H1 (cell line): ENCODE measurements at regions not wholly inside any gene's neighbourhood (a gene's known extent, or its start where the extent isn't known, plus 50 kb on each side); places are given as distances from the start of the nearest gene placed in this dataset.

Experiments
- BRCA1 ChIP-seq: IDR thresholded peaks from 2 replicates; pipeline ENCODE4 v1.6.1; 2012; ENCODE audit warnings: low read depth, low read length, improper control_type of control experiment
- EGR1 ChIP-seq: IDR thresholded peaks from 2 replicates; pipeline ENCODE4 v1.6.1; 2011; ENCODE audit warnings: low read depth, low read length, borderline replicate concordance
- EZH2 ChIP-seq: fragments of 200-600 bp; sonication (generic); IDR thresholded peaks from 2 replicates; pipeline ENCODE4 v1.7.1; 2012; ENCODE audit warnings: low read depth, mild to moderate bottlenecking, moderate library complexity, low read length, inconsistent platforms; ENCODE audit not compliant: severe bottlenecking
- POLR2A ChIP-seq, 2 experiments: IDR thresholded peaks; 1 replicate in 1 of 2; 2 replicates in 1 of 2; pipeline ENCODE4 v1.6.1; 2011; ENCODE audit warnings: low read depth in 2 of 2, low read length in 2 of 2, mild to moderate bottlenecking in 2 of 2; ENCODE audit errors: control extremely low read depth in 1 of 2
- POLR2AphosphoS5 ChIP-seq: IDR thresholded peaks from 2 replicates; pipeline ENCODE4 v1.6.1; 2011; ENCODE audit warnings: low read depth, low read length
- POU5F1 ChIP-seq: IDR thresholded peaks from 2 replicates; pipeline ENCODE4 v1.6.1; 2011; ENCODE audit warnings: low read depth, mild to moderate bottlenecking, low read length, moderate library complexity
- RAD21 ChIP-seq, 2 experiments: IDR thresholded peaks in 1 of 2; conservative IDR thresholded peaks in 1 of 2; 2 replicates each; pipeline ENCODE4 v1.6.1; 2011; ENCODE audit warnings: low read depth in 2 of 2, low read length in 2 of 2, improper control_type of control experiment in 1 of 2, inconsistent platforms in 1 of 2, mild to moderate bottlenecking in 1 of 2, moderate library complexity in 1 of 2
- SIN3A ChIP-seq, 2 experiments: IDR thresholded peaks in 1 of 2; conservative IDR thresholded peaks in 1 of 2; 2 replicates each; pipeline ENCODE4 v1.6.1; 2011 to 2012; ENCODE audit warnings: low read length in 2 of 2, improper control_type of control experiment in 1 of 2, low read depth in 1 of 2, mild to moderate bottlenecking in 1 of 2
- SUZ12 ChIP-seq: fragments of 200-600 bp; sonication (generic); IDR thresholded peaks from 2 replicates; pipeline ENCODE4 v1.6.1; 2012; ENCODE audit warnings: mild to moderate bottlenecking, inconsistent platforms, low read length, moderate library complexity, mixed read lengths
- YY1 ChIP-seq: IDR thresholded peaks from 2 replicates; pipeline ENCODE4 v1.6.1; 2011; ENCODE audit warnings: low read depth, mild to moderate bottlenecking, low read length
- TF ChIP-seq, protein P1 (sequence below), 3 experiments: IDR thresholded peaks; 1 replicate in 2 of 3; 2 replicates in 1 of 3; pipeline versions ENCODE4 v1.5.1 to v1.6.1; 2011; ENCODE audit warnings: low read length in 3 of 3, mild to moderate bottlenecking in 3 of 3, inconsistent platforms in 2 of 3, low read depth in 1 of 3, moderate library complexity in 1 of 3; ENCODE audit not compliant: insufficient read depth in 1 of 3; ENCODE audit errors: control extremely low read depth in 1 of 3
- TF ChIP-seq, protein P2 (sequence below): IDR thresholded peaks from 2 replicates; pipeline ENCODE4 v1.6.1; 2012; ENCODE audit warnings: inconsistent platforms
- TF ChIP-seq, protein P3 (sequence below): IDR thresholded peaks from 2 replicates; pipeline ENCODE4 v1.6.1; 2011; ENCODE audit warnings: low read length, improper control_type of control experiment
- TF ChIP-seq, protein P4 (sequence below): IDR thresholded peaks from 2 replicates; pipeline ENCODE4 v1.6.1; 2011; ENCODE audit warnings: low read depth, mild to moderate bottlenecking, low read length; ENCODE audit not compliant: insufficient read depth

DNA sequence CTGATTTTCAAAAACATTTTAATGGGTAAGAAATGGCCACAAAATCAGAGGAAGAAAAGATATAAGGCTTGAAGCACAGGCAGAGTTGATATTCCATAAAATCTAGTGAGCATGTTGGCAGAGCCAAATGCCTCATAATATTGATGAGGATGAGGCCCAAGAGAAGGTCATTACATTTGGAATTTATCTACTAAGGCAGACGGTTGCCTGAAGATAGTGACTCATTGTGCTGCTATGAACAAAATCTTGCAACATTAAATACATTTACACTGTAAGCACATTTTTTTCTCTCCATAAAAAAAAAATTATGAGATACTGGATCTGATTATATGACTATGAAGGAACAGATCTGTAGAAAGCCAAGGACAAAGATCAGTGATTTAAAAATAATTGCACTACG lies 881.4 kb upstream of the CHORDC1 start:
- TF ChIP-seq SUZ12 (no peak), POU5F1 (no peak), YY1 (no peak), POLR2A (IDR thresholded peaks at IDR 0.05; ENCODE audit: control extremely low read depth in 1 of 2, low read depth in 2 of 2, low read length in 2 of 2) (no peak), EGR1 (no peak), EZH2 (no peak), RAD21 (IDR thresholded peaks at IDR 0.05 in 1 of 2, conservative IDR thresholded peaks at IDR 0.05 in 1 of 2; ENCODE audit: low read depth in 2 of 2, low read length in 2 of 2) (no peak), SIN3A (conservative IDR thresholded peaks at IDR 0.05 in 1 of 2, IDR thresholded peaks at IDR 0.05 in 1 of 2; ENCODE audit: low read depth in 1 of 2, low read length in 2 of 2) (no peak), POLR2AphosphoS5 (no peak), BRCA1 (no peak)
- TF ChIP-seq, protein P1, sequence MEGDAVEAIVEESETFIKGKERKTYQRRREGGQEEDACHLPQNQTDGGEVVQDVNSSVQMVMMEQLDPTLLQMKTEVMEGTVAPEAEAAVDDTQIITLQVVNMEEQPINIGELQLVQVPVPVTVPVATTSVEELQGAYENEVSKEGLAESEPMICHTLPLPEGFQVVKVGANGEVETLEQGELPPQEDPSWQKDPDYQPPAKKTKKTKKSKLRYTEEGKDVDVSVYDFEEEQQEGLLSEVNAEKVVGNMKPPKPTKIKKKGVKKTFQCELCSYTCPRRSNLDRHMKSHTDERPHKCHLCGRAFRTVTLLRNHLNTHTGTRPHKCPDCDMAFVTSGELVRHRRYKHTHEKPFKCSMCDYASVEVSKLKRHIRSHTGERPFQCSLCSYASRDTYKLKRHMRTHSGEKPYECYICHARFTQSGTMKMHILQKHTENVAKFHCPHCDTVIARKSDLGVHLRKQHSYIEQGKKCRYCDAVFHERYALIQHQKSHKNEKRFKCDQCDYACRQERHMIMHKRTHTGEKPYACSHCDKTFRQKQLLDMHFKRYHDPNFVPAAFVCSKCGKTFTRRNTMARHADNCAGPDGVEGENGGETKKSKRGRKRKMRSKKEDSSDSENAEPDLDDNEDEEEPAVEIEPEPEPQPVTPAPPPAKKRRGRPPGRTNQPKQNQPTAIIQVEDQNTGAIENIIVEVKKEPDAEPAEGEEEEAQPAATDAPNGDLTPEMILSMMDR (IDR thresholded peaks at IDR 0.05; ENCODE audit: control extremely low read depth in 1 of 3, insufficient read depth in 1 of 3, low read depth in 1 of 3, low read length in 3 of 3), result no peak
- TF ChIP-seq, protein P2, sequence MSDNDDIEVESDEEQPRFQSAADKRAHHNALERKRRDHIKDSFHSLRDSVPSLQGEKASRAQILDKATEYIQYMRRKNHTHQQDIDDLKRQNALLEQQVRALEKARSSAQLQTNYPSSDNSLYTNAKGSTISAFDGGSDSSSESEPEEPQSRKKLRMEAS, result no peak
- TF ChIP-seq, protein P3, sequence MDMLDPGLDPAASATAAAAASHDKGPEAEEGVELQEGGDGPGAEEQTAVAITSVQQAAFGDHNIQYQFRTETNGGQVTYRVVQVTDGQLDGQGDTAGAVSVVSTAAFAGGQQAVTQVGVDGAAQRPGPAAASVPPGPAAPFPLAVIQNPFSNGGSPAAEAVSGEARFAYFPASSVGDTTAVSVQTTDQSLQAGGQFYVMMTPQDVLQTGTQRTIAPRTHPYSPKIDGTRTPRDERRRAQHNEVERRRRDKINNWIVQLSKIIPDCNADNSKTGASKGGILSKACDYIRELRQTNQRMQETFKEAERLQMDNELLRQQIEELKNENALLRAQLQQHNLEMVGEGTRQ, result no peak
- TF ChIP-seq, protein P4, sequence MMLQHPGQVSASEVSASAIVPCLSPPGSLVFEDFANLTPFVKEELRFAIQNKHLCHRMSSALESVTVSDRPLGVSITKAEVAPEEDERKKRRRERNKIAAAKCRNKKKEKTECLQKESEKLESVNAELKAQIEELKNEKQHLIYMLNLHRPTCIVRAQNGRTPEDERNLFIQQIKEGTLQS, result no peak
